ENCODE measurements at regions not wholly inside any gene's neighbourhood (a gene's known extent, or its start where the extent isn't known, plus 50 kb on each side); places are given as distances from the start of the nearest gene placed in this dataset.

DNA sequence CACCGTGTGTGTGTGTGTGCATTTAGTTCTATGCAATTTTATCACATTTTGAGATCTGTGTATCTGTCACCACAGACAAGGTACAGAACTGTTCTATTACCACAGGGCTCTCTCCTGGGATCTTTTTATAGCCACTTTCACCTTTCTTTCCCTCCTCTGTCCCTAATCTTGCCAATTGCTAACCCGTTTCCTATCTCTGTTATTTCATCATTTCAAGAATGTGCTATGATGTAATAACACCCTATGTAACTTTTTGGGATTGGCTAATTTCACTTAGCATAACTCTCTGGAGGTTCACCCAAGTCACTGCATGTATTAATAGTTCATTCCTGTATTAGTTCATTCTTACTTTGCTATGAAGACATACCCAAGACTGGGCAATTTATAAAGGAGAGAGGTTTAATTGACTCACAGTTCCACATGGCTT, 657.7 kb downstream of the QKI start:
- TF ChIP-seq ZNF780A (CRISPR knock-in tag; IDR thresholded peaks at IDR 0.05) (no peak), POLR2A (conservative IDR thresholded peaks at IDR 0.05) (no peak), MAFK (IDR thresholded peaks at IDR 0.05; ENCODE audit: low read length) (no peak), CBX5 (IDR thresholded peaks at IDR 0.05; ENCODE audit: borderline replicate concordance, low read depth) (no peak), ZNF23 (CRISPR knock-in tag; IDR thresholded peaks at IDR 0.05) (no peak), TAF15 (IDR thresholded peaks at IDR 0.05; ENCODE audit: low read depth, low read length) (no peak), FIP1L1 (IDR thresholded peaks at IDR 0.05; ENCODE audit: low read depth, low read length, poor library complexity, severe bottlenecking) (no peak)
- TF ChIP-seq, protein P1, sequence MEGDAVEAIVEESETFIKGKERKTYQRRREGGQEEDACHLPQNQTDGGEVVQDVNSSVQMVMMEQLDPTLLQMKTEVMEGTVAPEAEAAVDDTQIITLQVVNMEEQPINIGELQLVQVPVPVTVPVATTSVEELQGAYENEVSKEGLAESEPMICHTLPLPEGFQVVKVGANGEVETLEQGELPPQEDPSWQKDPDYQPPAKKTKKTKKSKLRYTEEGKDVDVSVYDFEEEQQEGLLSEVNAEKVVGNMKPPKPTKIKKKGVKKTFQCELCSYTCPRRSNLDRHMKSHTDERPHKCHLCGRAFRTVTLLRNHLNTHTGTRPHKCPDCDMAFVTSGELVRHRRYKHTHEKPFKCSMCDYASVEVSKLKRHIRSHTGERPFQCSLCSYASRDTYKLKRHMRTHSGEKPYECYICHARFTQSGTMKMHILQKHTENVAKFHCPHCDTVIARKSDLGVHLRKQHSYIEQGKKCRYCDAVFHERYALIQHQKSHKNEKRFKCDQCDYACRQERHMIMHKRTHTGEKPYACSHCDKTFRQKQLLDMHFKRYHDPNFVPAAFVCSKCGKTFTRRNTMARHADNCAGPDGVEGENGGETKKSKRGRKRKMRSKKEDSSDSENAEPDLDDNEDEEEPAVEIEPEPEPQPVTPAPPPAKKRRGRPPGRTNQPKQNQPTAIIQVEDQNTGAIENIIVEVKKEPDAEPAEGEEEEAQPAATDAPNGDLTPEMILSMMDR (IDR thresholded peaks at IDR 0.05 in 2 of 3, conservative IDR thresholded peaks at IDR 0.05 in 1 of 3; ENCODE audit: insufficient read depth in 2 of 3, low read depth in 1 of 3, low read length in 3 of 3), result no peak
- TF ChIP-seq, protein P2, sequence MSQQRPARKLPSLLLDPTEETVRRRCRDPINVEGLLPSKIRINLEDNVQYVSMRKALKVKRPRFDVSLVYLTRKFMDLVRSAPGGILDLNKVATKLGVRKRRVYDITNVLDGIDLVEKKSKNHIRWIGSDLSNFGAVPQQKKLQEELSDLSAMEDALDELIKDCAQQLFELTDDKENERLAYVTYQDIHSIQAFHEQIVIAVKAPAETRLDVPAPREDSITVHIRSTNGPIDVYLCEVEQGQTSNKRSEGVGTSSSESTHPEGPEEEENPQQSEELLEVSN (IDR thresholded peaks at IDR 0.05; ENCODE audit: borderline replicate concordance in 1 of 2, extremely low read depth in 1 of 2, insufficient read depth in 1 of 2, insufficient read length in 1 of 2, low read depth in 1 of 2, low read length in 1 of 2, poor library complexity in 1 of 2, severe bottlenecking in 1 of 2), result no peak
- TF ChIP-seq, protein P3, sequence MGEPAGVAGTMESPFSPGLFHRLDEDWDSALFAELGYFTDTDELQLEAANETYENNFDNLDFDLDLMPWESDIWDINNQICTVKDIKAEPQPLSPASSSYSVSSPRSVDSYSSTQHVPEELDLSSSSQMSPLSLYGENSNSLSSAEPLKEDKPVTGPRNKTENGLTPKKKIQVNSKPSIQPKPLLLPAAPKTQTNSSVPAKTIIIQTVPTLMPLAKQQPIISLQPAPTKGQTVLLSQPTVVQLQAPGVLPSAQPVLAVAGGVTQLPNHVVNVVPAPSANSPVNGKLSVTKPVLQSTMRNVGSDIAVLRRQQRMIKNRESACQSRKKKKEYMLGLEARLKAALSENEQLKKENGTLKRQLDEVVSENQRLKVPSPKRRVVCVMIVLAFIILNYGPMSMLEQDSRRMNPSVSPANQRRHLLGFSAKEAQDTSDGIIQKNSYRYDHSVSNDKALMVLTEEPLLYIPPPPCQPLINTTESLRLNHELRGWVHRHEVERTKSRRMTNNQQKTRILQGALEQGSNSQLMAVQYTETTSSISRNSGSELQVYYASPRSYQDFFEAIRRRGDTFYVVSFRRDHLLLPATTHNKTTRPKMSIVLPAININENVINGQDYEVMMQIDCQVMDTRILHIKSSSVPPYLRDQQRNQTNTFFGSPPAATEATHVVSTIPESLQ (CRISPR knock-in tag; IDR thresholded peaks at IDR 0.05), result no peak
- TF ChIP-seq, protein P4, sequence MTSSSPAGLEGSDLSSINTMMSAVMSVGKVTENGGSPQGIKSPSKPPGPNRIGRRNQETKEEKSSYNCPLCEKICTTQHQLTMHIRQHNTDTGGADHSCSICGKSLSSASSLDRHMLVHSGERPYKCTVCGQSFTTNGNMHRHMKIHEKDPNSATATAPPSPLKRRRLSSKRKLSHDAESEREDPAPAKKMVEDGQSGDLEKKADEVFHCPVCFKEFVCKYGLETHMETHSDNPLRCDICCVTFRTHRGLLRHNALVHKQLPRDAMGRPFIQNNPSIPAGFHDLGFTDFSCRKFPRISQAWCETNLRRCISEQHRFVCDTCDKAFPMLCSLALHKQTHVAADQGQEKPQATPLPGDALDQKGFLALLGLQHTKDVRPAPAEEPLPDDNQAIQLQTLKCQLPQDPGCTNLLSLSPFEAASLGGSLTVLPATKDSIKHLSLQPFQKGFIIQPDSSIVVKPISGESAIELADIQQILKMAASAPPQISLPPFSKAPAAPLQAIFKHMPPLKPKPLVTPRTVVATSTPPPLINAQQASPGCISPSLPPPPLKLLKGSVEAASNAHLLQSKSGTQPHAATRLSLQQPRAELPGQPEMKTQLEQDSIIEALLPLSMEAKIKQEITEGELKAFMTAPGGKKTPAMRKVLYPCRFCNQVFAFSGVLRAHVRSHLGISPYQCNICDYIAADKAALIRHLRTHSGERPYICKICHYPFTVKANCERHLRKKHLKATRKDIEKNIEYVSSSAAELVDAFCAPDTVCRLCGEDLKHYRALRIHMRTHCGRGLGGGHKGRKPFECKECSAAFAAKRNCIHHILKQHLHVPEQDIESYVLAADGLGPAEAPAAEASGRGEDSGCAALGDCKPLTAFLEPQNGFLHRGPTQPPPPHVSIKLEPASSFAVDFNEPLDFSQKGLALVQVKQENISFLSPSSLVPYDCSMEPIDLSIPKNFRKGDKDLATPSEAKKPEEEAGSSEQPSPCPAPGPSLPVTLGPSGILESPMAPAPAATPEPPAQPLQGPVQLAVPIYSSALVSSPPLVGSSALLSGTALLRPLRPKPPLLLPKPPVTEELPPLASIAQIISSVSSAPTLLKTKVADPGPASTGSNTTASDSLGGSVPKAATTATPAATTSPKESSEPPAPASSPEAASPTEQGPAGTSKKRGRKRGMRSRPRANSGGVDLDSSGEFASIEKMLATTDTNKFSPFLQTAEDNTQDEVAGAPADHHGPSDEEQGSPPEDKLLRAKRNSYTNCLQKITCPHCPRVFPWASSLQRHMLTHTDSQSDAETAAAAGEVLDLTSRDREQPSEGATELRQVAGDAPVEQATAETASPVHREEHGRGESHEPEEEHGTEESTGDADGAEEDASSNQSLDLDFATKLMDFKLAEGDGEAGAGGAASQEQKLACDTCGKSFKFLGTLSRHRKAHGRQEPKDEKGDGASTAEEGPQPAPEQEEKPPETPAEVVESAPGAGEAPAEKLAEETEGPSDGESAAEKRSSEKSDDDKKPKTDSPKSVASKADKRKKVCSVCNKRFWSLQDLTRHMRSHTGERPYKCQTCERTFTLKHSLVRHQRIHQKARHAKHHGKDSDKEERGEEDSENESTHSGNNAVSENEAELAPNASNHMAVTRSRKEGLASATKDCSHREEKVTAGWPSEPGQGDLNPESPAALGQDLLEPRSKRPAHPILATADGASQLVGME (CRISPR knock-in tag; IDR thresholded peaks at IDR 0.05), result no peak
- TF ChIP-seq, protein P5, sequence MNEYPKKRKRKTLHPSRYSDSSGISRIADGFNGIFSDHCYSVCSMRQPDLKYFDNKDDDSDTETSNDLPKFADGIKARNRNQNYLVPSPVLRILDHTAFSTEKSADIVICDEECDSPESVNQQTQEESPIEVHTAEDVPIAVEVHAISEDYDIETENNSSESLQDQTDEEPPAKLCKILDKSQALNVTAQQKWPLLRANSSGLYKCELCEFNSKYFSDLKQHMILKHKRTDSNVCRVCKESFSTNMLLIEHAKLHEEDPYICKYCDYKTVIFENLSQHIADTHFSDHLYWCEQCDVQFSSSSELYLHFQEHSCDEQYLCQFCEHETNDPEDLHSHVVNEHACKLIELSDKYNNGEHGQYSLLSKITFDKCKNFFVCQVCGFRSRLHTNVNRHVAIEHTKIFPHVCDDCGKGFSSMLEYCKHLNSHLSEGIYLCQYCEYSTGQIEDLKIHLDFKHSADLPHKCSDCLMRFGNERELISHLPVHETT (CRISPR knock-in tag; conservative IDR thresholded peaks at IDR 0.05 in 1 of 2, IDR thresholded peaks at IDR 0.05 in 1 of 2), result no peak
- TF ChIP-seq, protein P6, sequence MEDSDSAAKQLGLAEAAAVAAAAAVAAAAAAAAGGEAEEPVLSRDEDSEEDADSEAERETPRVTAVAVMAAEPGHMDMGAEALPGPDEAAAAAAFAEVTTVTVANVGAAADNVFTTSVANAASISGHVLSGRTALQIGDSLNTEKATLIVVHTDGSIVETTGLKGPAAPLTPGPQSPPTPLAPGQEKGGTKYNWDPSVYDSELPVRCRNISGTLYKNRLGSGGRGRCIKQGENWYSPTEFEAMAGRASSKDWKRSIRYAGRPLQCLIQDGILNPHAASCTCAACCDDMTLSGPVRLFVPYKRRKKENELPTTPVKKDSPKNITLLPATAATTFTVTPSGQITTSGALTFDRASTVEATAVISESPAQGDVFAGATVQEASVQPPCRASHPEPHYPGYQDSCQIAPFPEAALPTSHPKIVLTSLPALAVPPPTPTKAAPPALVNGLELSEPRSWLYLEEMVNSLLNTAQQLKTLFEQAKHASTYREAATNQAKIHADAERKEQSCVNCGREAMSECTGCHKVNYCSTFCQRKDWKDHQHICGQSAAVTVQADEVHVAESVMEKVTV (CRISPR knock-in tag; IDR thresholded peaks at IDR 0.05), result no peak
- TF ChIP-seq, protein P7, sequence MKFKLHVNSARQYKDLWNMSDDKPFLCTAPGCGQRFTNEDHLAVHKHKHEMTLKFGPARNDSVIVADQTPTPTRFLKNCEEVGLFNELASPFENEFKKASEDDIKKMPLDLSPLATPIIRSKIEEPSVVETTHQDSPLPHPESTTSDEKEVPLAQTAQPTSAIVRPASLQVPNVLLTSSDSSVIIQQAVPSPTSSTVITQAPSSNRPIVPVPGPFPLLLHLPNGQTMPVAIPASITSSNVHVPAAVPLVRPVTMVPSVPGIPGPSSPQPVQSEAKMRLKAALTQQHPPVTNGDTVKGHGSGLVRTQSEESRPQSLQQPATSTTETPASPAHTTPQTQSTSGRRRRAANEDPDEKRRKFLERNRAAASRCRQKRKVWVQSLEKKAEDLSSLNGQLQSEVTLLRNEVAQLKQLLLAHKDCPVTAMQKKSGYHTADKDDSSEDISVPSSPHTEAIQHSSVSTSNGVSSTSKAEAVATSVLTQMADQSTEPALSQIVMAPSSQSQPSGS (CRISPR knock-in tag; IDR thresholded peaks at IDR 0.05), result no peak

Data from K562 (cell line).